ENCODE measurements at regions not wholly inside any gene's neighbourhood (a gene's known extent, or its start where the extent isn't known, plus 50 kb on each side); places are given as distances from the start of the nearest gene placed in this dataset.
A peak's percentile ranks its signal among the peaks of the same experiment; 100 is the strongest.

GRCh38 chr3:150317469-150317868, 90.6 kb upstream of the TSC22D2 start:
- POLR2A ChIA-PET: no interaction called here
- Mint-ChIP-seq H3K4me1 (ENCODE audit: low read depth, unreplicated experiment) (peaks cover 48% of the 10 kb centered on the region), H3K27me3 (ENCODE audit: insufficient read depth, unreplicated experiment) (no peaks in the 10 kb centered on the region), H3K36me3 (ENCODE audit: insufficient read depth, unreplicated experiment) (no peaks in the 10 kb centered on the region), H3K27ac (ENCODE audit: unreplicated experiment) (no peak overlapping the region), H3K9me3 (ENCODE audit: unreplicated experiment) (no peaks in the 10 kb centered on the region), H3K4me3 (ENCODE audit: unreplicated experiment) (no peak overlapping the region)
- Histone ChIP-seq H3K27me3 (replicated peaks; ENCODE audit: control insufficient read depth, insufficient read depth, low read length) (no peaks in the 10 kb centered on the region), H3K9me3 (no peaks in the 10 kb centered on the region), H3K4me1 (peaks cover 46% of the 10 kb centered on the region), H3K4me3 (ENCODE audit: low read depth, low read length) (no peak overlapping the region), H3K36me3 (ENCODE audit: control insufficient read depth, insufficient read depth, low read length) (no peaks in the 10 kb centered on the region)
- no TSS peak for BruUV-seq (replicated peaks)
- no peak for TF ChIP-seq CTCF (IDR thresholded peaks at IDR 0.05; ENCODE audit: insufficient read depth in 1 of 2, low read depth in 1 of 2, low read length in 1 of 2, severe bottlenecking in 1 of 2, unreplicated experiment in 1 of 2)
- CTCF ChIA-PET: no interaction called here
- intact Hi-C loops (cut with micrococcal nuclease; ENCODE audit: unreplicated experiment): no loop called here
- no peak for DNase-seq

GRCh38 chr3:150315721-150316120, 92.4 kb upstream of the TSC22D2 start:
- DNase-seq: no peak
- H3K4me3 Mint-ChIP-seq (ENCODE audit: unreplicated experiment): no peak overlapping the region
- no peaks in the 10 kb centered on the region for H3K9me3 Mint-ChIP-seq (ENCODE audit: unreplicated experiment)
- ChIA-PET POLR2A (no interaction called here), CTCF (no interaction called here)
- H3K36me3 Mint-ChIP-seq (ENCODE audit: insufficient read depth, unreplicated experiment): no peaks in the 10 kb centered on the region
- Histone ChIP-seq H3K4me3 (ENCODE audit: low read depth, low read length) (no peak overlapping the region), H3K27me3 (replicated peaks; ENCODE audit: control insufficient read depth, insufficient read depth, low read length) (no peaks in the 10 kb centered on the region), H3K36me3 (ENCODE audit: control insufficient read depth, insufficient read depth, low read length) (no peaks in the 10 kb centered on the region), H3K4me1 (peaks cover 46% of the 10 kb centered on the region), H3K9me3 (no peaks in the 10 kb centered on the region)
- H3K27me3 Mint-ChIP-seq (ENCODE audit: insufficient read depth, unreplicated experiment): no peaks in the 10 kb centered on the region
- no peak for TF ChIP-seq CTCF (IDR thresholded peaks at IDR 0.05; ENCODE audit: insufficient read depth in 1 of 2, low read depth in 1 of 2, low read length in 1 of 2, severe bottlenecking in 1 of 2, unreplicated experiment in 1 of 2)
- peaks cover 41% of the 10 kb centered on the region for H3K4me1 Mint-ChIP-seq (ENCODE audit: low read depth, unreplicated experiment)
- intact Hi-C loops (cut with micrococcal nuclease; ENCODE audit: unreplicated experiment): loop anchor here (2.0 kb wide), 2 partner anchors 29 to 55 kb away; no protein-coding TSS in a partner anchor
- BruUV-seq (replicated peaks): no TSS peak
- peak overlapping the region; percentile 22 for H3K27ac Mint-ChIP-seq (ENCODE audit: unreplicated experiment)

GRCh38 chr3:150314248-150315004, 93.7 kb upstream of the TSC22D2 start:
- intact Hi-C loops (cut with micrococcal nuclease; ENCODE audit: unreplicated experiment): loop anchor here (1.0 to 2.0 kb wide), 3 partner anchors 28 to 56 kb away; no protein-coding TSS in a partner anchor
- no peaks in the 10 kb centered on the region for H3K27me3 ChIP-seq (replicated peaks; ENCODE audit: control insufficient read depth, insufficient read depth, low read length)
- Mint-ChIP-seq H3K9me3 (ENCODE audit: unreplicated experiment) (no peaks in the 10 kb centered on the region), H3K27ac (ENCODE audit: unreplicated experiment) (no peak overlapping the region), H3K4me1 (ENCODE audit: low read depth, unreplicated experiment) (peaks cover 31% of the 10 kb centered on the region), H3K4me3 (ENCODE audit: unreplicated experiment) (no peak overlapping the region), H3K36me3 (ENCODE audit: insufficient read depth, unreplicated experiment) (no peaks in the 10 kb centered on the region), H3K27me3 (ENCODE audit: insufficient read depth, unreplicated experiment) (no peaks in the 10 kb centered on the region)
- H3K4me1 ChIP-seq: peaks cover 33% of the 10 kb centered on the region
- POLR2A ChIA-PET: interaction anchor here (0.5 to 0.7 kb wide), 4 partner anchors 23 to 94 kb away, joined by 3 to 7 read pairs (median 5); no protein-coding TSS in a partner anchor
- BruUV-seq (replicated peaks): no TSS peak
- no peaks in the 10 kb centered on the region for H3K36me3 ChIP-seq (ENCODE audit: control insufficient read depth, insufficient read depth, low read length)
- H3K4me3 ChIP-seq (ENCODE audit: low read depth, low read length): no peak overlapping the region
- DNase-seq: peak; percentile 58 to 73
- CTCF ChIA-PET: interaction anchor here (0.6 to 1.4 kb wide), 4 partner anchors 18 to 525 kb away, joined by 3 to 4 read pairs (median 3); no protein-coding TSS in a partner anchor
- H3K9me3 ChIP-seq: no peaks in the 10 kb centered on the region
- no peak for TF ChIP-seq CTCF (IDR thresholded peaks at IDR 0.05; ENCODE audit: insufficient read depth in 1 of 2, low read depth in 1 of 2, low read length in 1 of 2, severe bottlenecking in 1 of 2, unreplicated experiment in 1 of 2)
